Medulla oblongata (tissue), 1 donor: ENCODE measurements at regions not wholly inside any gene's neighbourhood (a gene's known extent, or its start where the extent isn't known, plus 50 kb on each side); places are given as distances from the start of the nearest gene placed in this dataset.

Experiments used
- DNase-seq: peaks from one replicate; pipeline ENCODE4 v3.0.0-alpha.2; 2015; ENCODE audit errors: extremely low spot score

DNA sequence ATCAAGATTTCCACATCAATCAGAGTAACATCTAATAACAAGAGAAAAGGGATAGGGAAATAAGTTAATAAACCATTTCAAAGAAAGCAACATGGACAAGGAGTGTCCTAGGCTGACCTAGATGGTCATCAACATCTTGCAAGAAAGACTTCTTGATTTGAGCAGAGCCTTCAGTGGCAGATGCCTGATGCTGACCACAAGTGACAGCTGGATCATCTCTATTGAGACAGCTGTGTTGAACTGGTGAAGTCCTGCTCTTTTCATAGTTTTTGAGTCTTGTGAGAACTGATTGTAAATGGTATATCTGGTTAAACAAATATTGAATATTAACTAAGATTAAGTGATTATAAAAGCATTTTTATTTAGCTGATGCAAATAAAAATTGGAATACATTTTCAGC is 1083.6 kb upstream of the LRFN5 start:
- DNase-seq = no peak

DNA sequence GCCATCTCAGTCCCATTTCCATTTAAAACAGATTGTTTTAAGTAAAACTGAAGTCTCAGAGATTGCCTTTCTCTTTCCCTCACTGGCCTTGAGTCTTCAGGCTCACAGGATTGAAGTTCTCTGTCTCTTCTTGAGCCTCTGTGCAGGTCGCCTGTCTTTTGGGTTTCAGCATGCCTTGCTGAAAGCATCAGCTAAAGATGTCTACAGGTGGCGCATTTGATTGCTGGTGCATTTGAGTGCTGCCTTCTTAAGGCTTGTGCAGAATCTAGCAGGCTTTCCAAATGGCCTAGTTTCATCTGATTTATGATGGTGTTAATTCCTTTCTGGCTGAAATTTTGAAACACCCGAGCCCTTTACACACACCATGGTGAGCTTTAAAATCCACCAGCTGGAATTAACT is 1062.2 kb upstream of the FBXO33 start:
- DNase-seq = no peak

DNA sequence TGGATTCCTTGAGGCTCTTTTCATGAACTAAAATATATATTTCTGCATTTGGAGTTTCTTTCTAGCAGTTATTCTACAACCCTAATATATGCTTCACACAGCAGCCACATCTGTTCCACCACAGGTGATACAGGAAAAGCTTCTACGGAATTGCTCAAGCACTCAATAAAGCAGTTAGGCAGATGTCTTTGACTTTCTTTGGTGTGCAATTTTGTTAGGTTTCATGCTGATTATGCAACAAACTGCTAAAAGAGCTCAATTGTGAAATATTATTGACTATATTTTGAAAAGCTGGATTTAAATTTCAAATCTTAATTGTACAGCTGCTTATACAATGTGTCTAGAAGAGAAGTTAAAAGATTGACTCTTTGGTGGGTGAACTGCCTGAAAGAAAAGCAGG is 1055.6 kb upstream of the FBXO33 start:
- no peak for DNase-seq

DNA sequence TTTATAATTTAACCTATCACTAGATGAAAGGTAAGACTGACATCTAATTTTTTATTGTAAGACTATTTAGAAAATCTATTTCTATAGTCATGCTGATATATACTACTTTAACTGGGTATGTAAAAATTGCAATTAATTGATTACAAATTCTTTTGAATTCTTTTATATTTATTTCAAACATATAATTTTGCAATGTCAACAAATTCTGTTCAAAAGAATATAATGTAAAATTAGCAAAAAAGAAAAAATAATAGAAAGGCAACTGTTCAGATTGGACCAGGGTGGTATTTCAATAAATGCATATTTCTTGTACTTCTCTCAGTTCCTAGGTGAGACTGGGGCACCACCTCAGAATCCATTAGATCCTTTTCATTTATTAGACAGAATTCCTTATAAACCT is 1053.5 kb upstream of the FBXO33 start:
- no peak for DNase-seq

DNA sequence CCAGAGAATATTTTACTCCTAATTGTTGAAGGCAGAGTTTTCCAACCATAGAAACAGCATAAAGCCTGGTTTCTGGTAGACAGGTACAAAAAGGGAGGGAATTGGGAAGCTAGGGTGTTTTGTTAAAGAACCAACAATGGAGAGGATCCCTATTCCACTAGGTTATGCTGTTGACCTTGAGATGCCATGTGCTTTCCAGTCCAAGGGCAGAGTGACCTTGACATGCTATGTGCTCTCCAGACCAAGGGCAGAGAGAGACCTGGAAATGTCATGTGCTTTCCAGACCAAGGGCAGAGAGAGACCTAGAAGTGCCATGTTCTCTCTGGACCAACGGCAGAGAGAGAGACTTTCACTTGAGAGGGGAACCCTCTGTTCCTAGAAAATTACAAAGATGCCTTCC is 1043.8 kb upstream of the FBXO33 start:
- DNase-seq = no peak

DNA sequence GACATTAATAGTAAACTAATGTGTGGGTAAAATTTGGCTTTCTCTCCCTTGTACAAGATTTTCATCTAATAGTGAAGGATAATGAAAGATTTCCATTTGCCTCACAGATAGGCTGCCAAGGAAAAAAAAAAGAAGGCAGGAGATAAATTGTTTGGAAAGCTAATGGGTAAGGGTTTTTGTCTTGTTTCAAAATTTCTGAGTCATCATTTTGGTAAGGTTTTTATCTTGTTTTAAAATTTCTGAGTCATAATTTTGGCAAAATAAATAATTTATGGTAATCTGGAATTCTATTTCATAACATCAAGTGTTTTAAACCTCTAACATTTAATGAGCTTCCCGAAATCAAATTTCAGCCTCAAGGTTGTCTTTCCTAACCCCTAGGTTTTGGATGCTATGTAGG is 1035.7 kb upstream of the FBXO33 start:
- no peak for DNase-seq

DNA sequence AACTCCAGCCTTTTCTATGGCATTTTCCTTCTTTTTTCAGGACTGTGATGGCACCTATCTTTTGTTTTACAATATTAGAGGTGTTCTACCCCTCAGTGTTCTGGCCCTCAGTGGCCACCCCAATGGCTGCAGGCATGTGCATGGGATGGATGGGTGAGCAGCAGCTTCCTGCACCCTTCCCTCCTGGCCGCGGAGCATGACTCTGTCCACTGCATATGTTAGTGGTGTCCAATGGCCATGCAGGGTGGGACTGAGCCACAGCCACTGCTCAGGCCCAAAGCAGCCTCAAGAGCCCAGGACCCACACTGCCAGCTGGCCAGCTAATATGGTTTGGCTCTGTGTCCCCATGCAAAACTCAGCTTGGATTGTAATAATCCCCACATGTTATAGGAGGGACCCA is 1032.3 kb upstream of the FBXO33 start:
- no peak for DNase-seq

DNA sequence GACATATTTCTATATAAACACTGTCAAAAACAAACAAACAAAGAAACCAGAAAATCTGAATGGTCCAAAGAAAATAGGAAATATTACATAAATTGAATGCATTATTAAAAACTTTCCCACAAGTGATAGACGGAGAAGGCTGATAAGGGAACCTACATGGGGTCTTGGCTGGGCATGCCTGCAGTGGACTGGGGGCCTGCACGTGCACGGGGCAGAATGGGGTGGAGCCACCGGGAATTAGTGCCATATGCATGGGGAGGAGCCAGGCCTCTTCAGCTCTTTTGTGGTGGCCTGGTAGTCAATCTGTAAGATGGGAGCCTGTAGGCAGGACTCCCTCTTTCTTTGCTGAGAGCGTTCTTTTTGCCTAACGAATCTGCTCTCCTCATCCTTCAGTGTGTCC is 1031.7 kb upstream of the FBXO33 start:
- DNase-seq = no peak

DNA sequence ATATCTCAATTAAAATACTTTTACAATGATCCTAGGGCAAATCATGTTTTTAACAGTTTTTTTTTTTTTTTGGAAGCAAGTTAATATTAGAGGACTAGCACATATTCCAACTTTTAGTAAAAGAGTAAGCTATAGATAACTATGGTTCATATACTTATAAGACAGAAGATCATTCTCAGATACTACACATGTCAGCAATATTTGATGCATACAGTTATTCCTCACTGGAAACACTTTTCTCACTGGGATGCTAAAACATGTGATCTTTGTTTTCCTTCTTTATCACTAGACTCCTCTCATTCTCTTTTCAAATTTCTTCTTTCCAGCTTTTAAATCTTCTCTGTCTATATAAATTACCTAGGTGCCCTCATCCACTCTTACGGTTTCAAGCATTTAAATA is 1020.4 kb upstream of the FBXO33 start:
- no peak for DNase-seq

DNA sequence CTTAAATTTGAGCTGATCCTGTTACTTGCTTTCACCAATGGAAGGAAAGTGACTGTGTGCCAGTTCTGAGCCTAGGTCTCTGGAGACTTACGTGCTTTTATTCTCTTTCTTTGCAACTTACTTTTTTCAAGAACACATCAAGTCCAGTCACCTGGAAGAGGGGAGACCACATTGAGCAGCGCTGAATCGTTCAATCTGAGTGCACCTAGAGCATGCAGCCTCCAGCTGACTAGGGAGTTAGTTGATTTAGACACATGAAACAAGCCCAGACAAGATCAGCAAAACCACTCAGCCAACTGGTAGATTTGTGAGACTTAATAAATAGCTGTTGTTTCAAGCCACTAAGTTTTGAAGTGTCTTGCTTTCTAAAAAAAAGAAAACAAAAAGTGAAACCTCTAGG is 1014.8 kb upstream of the FBXO33 start:
- DNase-seq = no peak

DNA sequence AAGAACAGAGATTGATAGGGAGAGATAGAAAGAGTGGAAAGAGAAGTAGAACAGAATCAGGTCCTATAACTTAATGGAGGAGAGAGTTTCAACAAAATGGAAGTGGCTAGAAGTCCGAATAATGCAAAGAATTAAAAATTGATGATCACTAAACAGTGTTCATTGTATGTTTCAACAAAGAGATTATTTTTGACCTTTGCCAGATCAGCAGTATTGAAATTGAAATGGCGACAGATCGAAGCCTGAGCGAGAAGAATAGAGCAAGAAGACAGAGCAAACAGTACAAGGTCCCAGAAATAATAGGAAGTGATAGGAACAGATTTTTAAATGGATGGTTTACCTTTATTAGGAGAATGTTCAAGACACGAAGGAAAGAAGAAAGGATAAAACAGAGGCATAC is 1012.8 kb upstream of the FBXO33 start:
- no peak for DNase-seq

DNA sequence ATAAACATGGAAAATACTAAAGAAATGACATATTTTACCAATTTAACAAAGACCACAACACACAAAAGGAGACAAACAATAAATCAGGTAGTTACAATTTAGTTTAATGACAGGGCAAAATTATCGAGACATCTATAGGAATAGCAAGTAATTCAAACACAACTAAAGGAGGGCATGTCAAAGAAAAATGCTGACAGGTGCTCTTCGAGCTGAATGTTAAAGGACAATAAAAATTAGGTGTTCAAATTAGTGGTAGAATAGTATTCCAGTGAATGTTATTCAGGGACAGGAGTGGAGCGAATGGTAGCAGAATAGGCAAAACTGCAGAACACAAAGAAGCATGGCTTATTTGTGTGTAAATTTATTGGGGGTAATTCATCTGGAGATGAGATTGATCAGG is 1004.3 kb upstream of the FBXO33 start:
- no peak for DNase-seq

DNA sequence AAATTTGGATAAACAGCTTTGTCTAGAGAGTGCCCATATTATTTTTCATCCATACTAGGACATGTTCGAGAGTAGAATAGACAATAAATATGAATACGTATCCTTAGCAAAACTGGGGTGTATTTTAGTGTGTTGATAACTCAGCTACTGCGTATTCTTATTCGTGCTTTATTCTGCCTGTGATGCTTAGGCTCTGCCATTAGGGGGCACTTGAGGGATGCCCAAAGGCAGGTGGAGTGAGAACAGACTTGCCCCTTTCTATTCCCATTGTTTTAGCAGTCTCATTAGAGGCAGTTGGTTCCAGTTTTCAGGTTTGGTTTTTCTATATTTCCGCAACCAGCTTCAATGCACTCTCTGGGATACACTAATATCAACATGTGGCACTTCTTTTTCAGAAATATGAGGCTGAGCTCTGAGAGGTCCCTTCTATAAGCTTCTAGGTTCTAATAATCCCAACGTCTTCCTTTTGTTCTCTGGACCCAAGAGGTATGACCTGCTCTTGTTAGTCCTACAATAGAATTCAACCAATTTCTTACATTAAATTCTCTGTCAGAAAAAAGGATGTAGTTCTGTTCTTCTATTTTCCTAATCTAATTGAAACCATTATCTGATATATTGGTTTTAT is 985.7 kb upstream of the FBXO33 start:
- DNase-seq = peak; percentile 63

DNA sequence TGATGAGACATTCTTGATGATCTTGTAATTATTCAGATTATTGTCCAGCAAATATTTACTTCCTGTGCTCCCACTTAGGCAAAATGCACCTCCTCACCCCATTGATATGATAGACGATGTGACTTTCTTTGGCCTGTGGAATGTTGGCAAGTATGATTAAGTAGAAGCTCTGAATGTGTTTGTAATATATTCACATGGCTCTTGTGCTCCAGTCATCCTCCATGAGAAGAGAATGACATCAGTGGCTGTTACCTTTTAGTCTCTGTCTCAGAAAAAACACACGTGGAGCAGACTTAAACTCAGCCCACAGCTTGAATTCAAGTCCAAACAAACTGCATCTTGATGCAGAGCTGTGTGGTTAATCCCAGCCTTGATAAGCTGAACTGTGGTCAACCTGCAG is 984.3 kb upstream of the FBXO33 start:
- DNase-seq = no peak

DNA sequence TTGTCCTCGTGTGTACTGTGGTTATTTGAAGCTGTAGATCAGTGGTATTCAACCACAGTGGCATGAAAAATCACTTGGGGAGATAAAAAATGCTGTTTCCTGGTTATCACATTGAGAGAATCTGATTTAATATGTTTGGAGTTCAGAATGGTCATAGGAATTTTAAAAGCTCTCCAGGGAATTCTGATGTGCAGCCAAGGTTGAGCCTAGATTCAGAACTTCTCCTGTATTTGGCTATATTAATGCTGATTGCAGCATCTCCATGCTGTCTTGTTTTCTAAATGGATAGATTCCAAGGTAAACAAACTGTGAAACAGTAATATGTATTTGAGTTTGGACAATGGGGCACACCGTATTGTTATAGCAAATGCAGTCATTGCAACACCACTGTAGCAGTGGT is 982.2 kb upstream of the FBXO33 start:
- DNase-seq = no peak

DNA sequence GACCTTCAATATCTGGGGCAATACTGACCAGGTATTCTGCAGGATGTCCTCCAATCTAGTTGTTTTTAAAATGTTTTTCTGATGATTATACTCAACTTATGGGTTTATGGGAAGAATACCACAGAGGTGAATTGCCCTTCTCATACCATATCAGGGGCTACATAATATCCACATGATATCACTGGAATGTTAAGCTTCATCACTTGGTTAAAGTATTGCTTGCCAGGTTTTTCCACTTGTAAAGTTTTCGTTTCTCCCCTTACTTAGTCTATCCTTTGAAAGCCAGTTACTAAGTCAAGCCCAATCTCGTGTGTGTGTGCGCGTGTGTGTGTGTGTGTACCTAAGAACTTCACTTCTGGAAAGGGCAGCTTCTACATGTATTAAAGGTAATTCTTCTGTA is 980.9 kb upstream of the FBXO33 start:
- no peak for DNase-seq

DNA sequence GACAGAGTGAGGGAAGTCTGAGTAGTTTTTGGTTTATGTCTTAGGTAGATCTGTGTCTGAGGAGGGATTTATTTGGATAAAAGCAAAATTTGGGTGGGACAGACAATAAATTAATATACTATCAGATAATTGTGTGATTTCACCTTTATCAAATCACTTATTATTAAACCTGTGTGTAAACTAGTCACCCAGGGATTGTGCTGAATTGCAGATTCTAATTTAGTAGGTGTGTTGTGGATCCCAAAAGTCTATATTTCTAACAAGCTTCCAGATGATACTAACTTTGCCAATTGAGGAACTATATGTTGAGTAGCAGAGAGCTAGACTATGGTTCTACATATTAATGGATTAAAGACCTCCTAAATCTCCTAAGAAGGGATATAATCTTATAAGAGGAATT is 978.5 kb upstream of the FBXO33 start:
- DNase-seq = no peak

DNA sequence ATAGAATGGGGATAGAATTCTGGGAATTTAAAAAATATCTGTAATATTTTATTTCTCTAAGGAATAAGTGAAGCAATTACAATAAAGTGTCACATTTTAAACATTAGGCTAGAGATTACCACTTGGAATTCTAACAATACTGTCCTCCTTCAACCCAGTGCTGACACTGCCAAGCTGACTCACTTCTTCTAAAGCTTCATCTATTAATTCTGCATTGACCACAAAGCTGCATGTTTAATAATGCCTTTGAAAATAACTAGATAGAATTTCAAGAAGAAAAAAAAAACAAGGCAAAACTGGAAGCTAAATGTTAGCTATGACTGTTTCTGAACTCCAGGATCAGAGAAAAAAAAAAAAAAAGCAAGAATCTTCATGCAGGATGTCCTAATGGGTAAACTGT is 970.7 kb upstream of the FBXO33 start:
- no peak for DNase-seq

DNA sequence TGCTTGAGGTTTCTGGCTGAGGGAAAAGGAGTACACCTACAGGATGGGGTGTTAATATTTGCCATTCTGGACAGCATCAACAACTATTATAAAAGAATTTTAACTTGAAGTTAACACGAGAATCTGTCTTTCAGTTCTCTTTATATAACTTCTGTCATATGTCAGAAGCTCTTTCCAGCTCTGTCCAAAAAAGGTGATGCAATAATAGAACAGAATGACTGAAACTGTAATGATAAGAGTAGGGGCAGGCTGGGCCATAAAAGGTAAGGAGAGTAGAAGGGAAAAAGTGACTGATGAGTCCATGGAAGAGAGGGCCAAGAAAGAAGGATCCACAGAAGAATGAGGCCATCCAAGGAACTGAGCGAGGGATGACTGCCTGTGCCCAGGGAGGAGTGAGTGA is 966.7 kb upstream of the FBXO33 start:
- DNase-seq = no peak

DNA sequence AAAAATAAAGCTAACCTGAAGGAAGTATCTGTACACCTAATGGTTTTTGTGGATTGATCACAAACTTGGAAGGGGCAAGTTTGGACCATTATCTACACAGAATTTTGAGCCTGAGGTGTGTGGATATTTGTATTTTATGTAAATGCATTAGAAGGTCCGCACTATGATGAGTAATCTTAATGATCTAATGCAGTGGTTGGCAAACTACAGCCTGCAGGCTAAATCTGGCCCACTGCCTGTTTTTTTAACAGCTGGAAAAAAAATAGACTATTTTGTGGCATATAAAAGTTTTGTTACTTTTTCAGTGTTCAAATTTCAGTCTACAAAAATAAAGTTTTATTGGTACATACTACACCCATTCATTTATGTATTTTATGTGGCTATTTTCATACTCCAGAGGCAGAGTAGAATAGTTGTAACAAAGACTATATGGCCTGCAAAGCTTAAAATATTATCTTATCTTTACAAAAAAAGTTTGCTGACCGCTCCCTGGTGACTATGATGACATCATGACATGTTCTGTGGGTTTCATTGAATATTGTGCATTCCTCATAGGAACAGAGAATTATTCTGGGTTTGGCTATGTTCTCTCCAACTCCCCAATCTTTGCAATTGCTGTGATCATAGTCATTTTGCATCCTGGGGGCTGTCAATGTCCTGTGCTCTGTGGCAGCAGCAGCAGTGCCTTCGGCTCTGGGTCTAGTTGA is 962.6 kb upstream of the FBXO33 start:
- DNase-seq = no peak

DNA sequence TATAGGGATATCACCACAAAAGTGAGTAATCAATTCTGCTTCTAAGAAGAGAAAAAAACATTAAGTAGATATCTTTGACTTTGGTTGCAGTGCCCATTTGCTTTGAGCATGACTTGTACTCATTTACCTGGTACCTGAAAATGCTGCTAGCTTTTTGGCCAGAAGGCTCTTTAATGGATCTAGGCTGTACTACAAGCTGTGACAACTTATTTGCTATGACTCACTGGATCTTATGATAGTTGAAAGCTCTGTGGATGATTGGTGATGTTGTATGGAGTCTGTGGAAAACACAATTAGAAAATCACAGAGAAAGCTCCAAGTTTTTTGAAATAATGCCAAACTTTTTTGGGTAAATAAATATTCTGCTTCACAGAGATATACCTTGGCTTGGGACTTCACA is 960.9 kb upstream of the FBXO33 start:
- DNase-seq = no peak

DNA sequence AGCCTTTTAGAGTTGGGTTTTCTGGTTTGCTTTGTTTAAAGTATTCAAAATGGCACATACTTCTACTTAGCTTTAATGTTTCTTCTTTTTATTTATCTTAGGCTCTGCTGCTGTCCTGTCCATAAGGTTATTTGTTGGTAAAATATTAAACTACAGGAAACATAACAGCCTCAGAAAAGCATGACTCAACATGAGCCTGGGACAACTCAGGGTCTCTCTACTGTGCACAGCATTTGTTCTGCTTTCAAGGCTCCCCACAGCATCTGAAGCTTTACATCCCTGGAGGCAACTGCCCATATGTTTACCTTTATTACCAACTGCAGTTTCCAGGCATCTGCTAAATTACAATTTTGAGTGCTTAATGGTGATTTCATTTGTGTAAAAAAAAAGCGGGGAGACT is 954.2 kb upstream of the FBXO33 start:
- DNase-seq = no peak

DNA sequence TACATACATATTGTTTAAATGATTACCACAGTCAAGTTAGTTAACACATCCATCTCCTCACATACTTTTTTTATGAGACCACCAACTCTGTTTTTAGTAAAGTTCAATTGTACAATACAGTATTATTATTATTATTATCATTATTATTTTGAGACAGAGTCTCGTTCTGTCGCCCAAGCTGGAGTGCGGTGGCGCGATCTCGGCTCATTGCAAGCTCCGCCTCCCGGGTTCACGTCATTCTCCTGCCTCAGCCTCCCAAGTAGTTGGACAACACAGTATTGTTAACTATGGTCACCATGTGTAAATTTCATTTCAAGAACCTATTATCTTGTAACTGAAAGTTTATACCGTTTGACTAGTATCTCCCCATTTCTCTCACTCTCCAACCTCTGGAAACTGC is 942.0 kb upstream of the FBXO33 start:
- no peak for DNase-seq

DNA sequence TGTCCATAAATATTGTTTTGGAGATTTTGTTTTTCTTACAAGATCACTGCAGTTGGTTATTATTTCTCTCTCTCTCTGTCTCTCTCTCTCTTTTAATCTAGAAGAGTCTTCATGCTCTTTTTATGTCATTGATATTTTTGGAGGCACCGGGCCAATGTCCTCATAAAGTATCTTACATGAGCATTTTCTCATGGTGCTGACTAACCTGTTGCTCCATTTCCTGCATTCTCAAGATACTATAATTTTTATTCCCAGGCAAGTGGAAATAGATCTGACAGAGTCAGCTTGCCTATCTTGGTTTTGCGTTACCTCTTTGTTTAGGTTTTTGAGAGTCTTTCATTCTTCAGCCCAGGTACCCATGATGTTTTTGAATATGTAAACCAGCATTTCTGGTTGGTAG is 938.8 kb upstream of the FBXO33 start:
- DNase-seq = no peak
